NCI-H226 (cell line): ENCODE measurements at regions not wholly inside any gene's neighbourhood (a gene's known extent, or its start where the extent isn't known, plus 50 kb on each side); places are given as distances from the start of the nearest gene placed in this dataset.

Source experiments
- DNase-seq: peaks from one replicate; pipeline ENCODE4 v3.0.0-alpha.2; 2015

- no peak for DNase-seq
Observed at GRCh38 chr2:128838244-128838643, 519.6 kb upstream of the HS6ST1 start.

- no peak for DNase-seq
Observed at GRCh38 chr2:128841803-128842202, 523.1 kb upstream of the HS6ST1 start.

- DNase-seq: no peak
Observed at GRCh38 chr2:128867311-128867710, 548.6 kb upstream of the HS6ST1 start.

- DNase-seq: no peak
Observed at GRCh38 chr2:128867936-128868636, 549.4 kb upstream of the HS6ST1 start.

GRCh38 chr2:128868686-128869551, 550.3 kb upstream of the HS6ST1 start:
- no peak for DNase-seq

GRCh38 chr2:128874608-128875007, 555.9 kb upstream of the HS6ST1 start:
- DNase-seq: no peak

GRCh38 chr2:128876986-128877983, 558.6 kb upstream of the HS6ST1 start:
- DNase-seq: no peak

GRCh38 chr2:128879161-128879560, 560.5 kb upstream of the HS6ST1 start:
- DNase-seq: no peak

- DNase-seq: no peak
Observed at GRCh38 chr2:128894896-128895295, 576.2 kb upstream of the HS6ST1 start.

GRCh38 chr2:128901572-128902391, 583.1 kb upstream of the HS6ST1 start:
- no peak for DNase-seq

- DNase-seq: no peak
Observed at GRCh38 chr2:128903637-128904036, 585.0 kb upstream of the HS6ST1 start.

GRCh38 chr2:128911276-128911675, 592.6 kb upstream of the HS6ST1 start:
- DNase-seq: no peak

GRCh38 chr2:128914320-128914719, 595.7 kb upstream of the HS6ST1 start:
- no peak for DNase-seq

- no peak for DNase-seq
Observed at GRCh38 chr2:128921751-128922150, 603.1 kb upstream of the HS6ST1 start.

GRCh38 chr2:128922154-128922553, 603.5 kb upstream of the HS6ST1 start:
- DNase-seq: no peak

GRCh38 chr2:128925631-128926030, 607.0 kb upstream of the HS6ST1 start:
- DNase-seq: no peak

GRCh38 chr2:128930101-128930500, 611.4 kb upstream of the HS6ST1 start:
- no peak for DNase-seq

- no peak for DNase-seq
Observed at GRCh38 chr2:128940378-128940777, 621.7 kb upstream of the HS6ST1 start.

GRCh38 chr2:128941751-128942150, 623.1 kb upstream of the HS6ST1 start:
- DNase-seq: no peak

- DNase-seq: no peak
Observed at GRCh38 chr2:128949360-128949759, 630.7 kb upstream of the HS6ST1 start.

- no peak for DNase-seq
Observed at GRCh38 chr2:128950758-128951157, 632.1 kb upstream of the HS6ST1 start.

GRCh38 chr2:128958241-128958640, 639.6 kb upstream of the HS6ST1 start:
- DNase-seq: no peak
